Naive thymus-derived CD4-positive, alpha-beta T cell (primary cell): ENCODE measurements at regions not wholly inside any gene's neighbourhood (a gene's known extent, or its start where the extent isn't known, plus 50 kb on each side); places are given as distances from the start of the nearest gene placed in this dataset.
A peak's percentile ranks its signal among the peaks of the same experiment; 100 is the strongest.

Experiments
- ATAC-seq: fragments of 150-1000 bp; cut with Tn5 transposase; 2 replicates; pipeline ENCODE4 v1.10.0; 2021; ENCODE audit warnings: mild to moderate bottlenecking, moderate library complexity
- CTCF ChIA-PET: fragments of 350-600 bp; sonication (Branson Sonifier 250); formaldehyde crosslinking; loops from one replicate; lab custom pipeline; 2021; ENCODE audit warnings: antibody characterized with exemption; lab: Charles Lee
- POLR2A ChIA-PET: fragments of 350-600 bp; sonication (Branson Sonifier 250); formaldehyde crosslinking; loops from one replicate; lab custom pipeline; 2021; ENCODE audit warnings: antibody characterized with exemption, inconsistent platforms; lab: Charles Lee
- DNase-seq, 9 donors: peaks; one replicate each; pipeline versions ENCODE4 v3.0.0 to v3.0.0-alpha.2; 2020 to 2022; ENCODE audit warnings: mixed read lengths in 1 of 9
- H3K27ac ChIP-seq: one replicate; pipeline ENCODE4 v1.7.0; 2013; ENCODE audit warnings: mild to moderate bottlenecking, low read depth, low read length, moderate library complexity
- H3K27me3 ChIP-seq, 2 donors: one replicate each; pipeline ENCODE4 v1.7.0; 2013; ENCODE audit warnings: low read length in 2 of 2, mild to moderate bottlenecking in 2 of 2, moderate library complexity in 2 of 2; ENCODE audit not compliant: control insufficient read depth in 2 of 2, insufficient read depth in 2 of 2
- H3K36me3 ChIP-seq, 3 experiments: 1 replicate in 2 of 3; 2 replicates in 1 of 3; pipeline ENCODE4 v1.7.0; 2013; ENCODE audit warnings: low read length in 3 of 3, mild to moderate bottlenecking in 3 of 3, moderate library complexity in 1 of 3; ENCODE audit not compliant: insufficient read depth in 3 of 3, control insufficient read depth in 2 of 3
- H3K4me1 ChIP-seq, 2 donors: one replicate each; pipeline ENCODE4 v1.7.0; 2013; ENCODE audit warnings: low read length in 2 of 2, mild to moderate bottlenecking in 2 of 2, moderate library complexity in 1 of 2; ENCODE audit not compliant: control insufficient read depth in 2 of 2, insufficient read depth in 2 of 2
- H3K4me3 ChIP-seq: 2 replicates; pipeline ENCODE4 v1.7.0; 2013; ENCODE audit warnings: mild to moderate bottlenecking, low read length
- H3K9me3 ChIP-seq, 3 experiments: 1 replicate in 2 of 3; 2 replicates in 1 of 3; pipeline ENCODE4 v1.7.0; 2013; ENCODE audit warnings: low read length in 3 of 3; ENCODE audit not compliant: control insufficient read depth in 2 of 3
- H3K27ac Mint-ChIP-seq, 9 donors: one replicate each; pipeline ENCODE4 v1.8.0; 2020 to 2022; ENCODE audit warnings: mixed read lengths in 9 of 9, mild to moderate bottlenecking in 8 of 9, moderate library complexity in 5 of 9, inconsistent platforms in 2 of 9
- H3K27me3 Mint-ChIP-seq, 5 donors: one replicate each; pipeline ENCODE4 v1.8.0; 2021 to 2022; ENCODE audit warnings: mixed read lengths in 5 of 5, mild to moderate bottlenecking in 1 of 5
- H3K36me3 Mint-ChIP-seq, 5 donors: one replicate each; pipeline ENCODE4 v1.8.0; 2020 to 2022; ENCODE audit warnings: mixed read lengths in 5 of 5, mild to moderate bottlenecking in 3 of 5, inconsistent platforms in 1 of 5
- H3K4me1 Mint-ChIP-seq, 7 donors: one replicate each; pipeline ENCODE4 v1.8.0; 2020 to 2022; ENCODE audit warnings: mixed read lengths in 7 of 7, mild to moderate bottlenecking in 3 of 7, inconsistent platforms in 1 of 7
- H3K4me3 Mint-ChIP-seq, 10 donors: one replicate each; pipeline ENCODE4 v1.8.0; 2020 to 2022; ENCODE audit warnings: mild to moderate bottlenecking in 10 of 10, mixed read lengths in 10 of 10, moderate library complexity in 6 of 10, inconsistent platforms in 2 of 10
- H3K9me3 Mint-ChIP-seq, 11 donors: one replicate each; pipeline ENCODE4 v1.8.0; 2020 to 2022; ENCODE audit warnings: mixed read lengths in 11 of 11, mild to moderate bottlenecking in 4 of 11, inconsistent platforms in 1 of 11, moderate library complexity in 1 of 11
- intact Hi-C, 2 donors: fragments of 100-400 bp; cut with micrococcal nuclease; formaldehyde crosslinking; loops; one replicate each; pipeline ENCODE4 v1.15.1; 2023

GRCh38 chr1:70674941-70675685, 264.0 kb downstream of the CTH start:
- CTCF ChIA-PET = no interaction called here
- Mint-ChIP-seq H3K36me3 (no peaks in the 10 kb centered on the region), H3K4me3 (no peak overlapping the region), H3K9me3 (peaks cover 0 to 5% (median 0%) of the 10 kb centered on the region in 11 donors), H3K4me1 (peaks cover 0 to 4% (median 0%) of the 10 kb centered on the region in 7 donors), H3K27ac (no peak overlapping the region), H3K27me3 (peaks cover 0 to 14% (median 7%) of the 10 kb centered on the region in 5 donors)
- Histone ChIP-seq H3K27me3 (no peaks in the 10 kb centered on the region), H3K4me3 (no peak overlapping the region), H3K4me1 (no peaks in the 10 kb centered on the region), H3K36me3 (no peaks in the 10 kb centered on the region), H3K9me3 (no peaks in the 10 kb centered on the region), H3K27ac (no peak overlapping the region)
- intact Hi-C loops = no loop called here
- ATAC-seq (no peak), DNase-seq (no peak)
- POLR2A ChIA-PET = no interaction called here

- H3K4me1 Mint-ChIP-seq = peaks cover 0 to 4% (median 0%) of the 10 kb centered on the region in 7 donors
- DNase-seq (no peak), ATAC-seq (no peak)
Measured at GRCh38 chr1:70675737-70676156, 264.7 kb downstream of the CTH start.

GRCh38 chr1:70685300-70686286, 274.5 kb downstream of the CTH start:
- Mint-ChIP-seq H3K36me3 (no peaks in the 10 kb centered on the region), H3K27me3 (peaks cover 5 to 26% (median 10%) of the 10 kb centered on the region in 5 donors), H3K4me3 (no peak overlapping the region), H3K27ac (no peak overlapping the region), H3K4me1 (peaks cover 0 to 4% (median 0%) of the 10 kb centered on the region in 7 donors), H3K9me3 (peaks cover 0 to 2% (median 0%) of the 10 kb centered on the region in 11 donors)
- Histone ChIP-seq H3K27ac (no peak overlapping the region), H3K36me3 (no peaks in the 10 kb centered on the region), H3K4me3 (no peak overlapping the region), H3K9me3 (no peaks in the 10 kb centered on the region), H3K27me3 (no peaks in the 10 kb centered on the region), H3K4me1 (no peaks in the 10 kb centered on the region)
- DNase-seq = peak in 7 of 9 donors; percentile 8 to 38 (median 17)
- peak; percentile 86 for ATAC-seq
- ChIA-PET POLR2A (no interaction called here), CTCF (no interaction called here)
- intact Hi-C loops = loop anchor here in 1 of 2 donors (1.0 kb wide), 1 partner anchor 365 kb away; no protein-coding TSS in a partner anchor

More at GRCh38 chr1:70675737-70676156, 264.7 kb downstream of the CTH start:
- H3K36me3 ChIP-seq = no peaks in the 10 kb centered on the region
- no peaks in the 10 kb centered on the region for H3K27me3 ChIP-seq
- Mint-ChIP-seq H3K27ac (no peak overlapping the region), H3K9me3 (peaks cover 0 to 2% (median 0%) of the 10 kb centered on the region in 11 donors), H3K36me3 (no peaks in the 10 kb centered on the region), H3K27me3 (peaks cover 0 to 14% (median 7%) of the 10 kb centered on the region in 5 donors), H3K4me3 (no peak overlapping the region)
- H3K27ac ChIP-seq = no peak overlapping the region
- CTCF ChIA-PET = no interaction called here
- H3K9me3 ChIP-seq = no peaks in the 10 kb centered on the region
- intact Hi-C loops = no loop called here
- POLR2A ChIA-PET = no interaction called here
- no peak overlapping the region for H3K4me3 ChIP-seq
- no peaks in the 10 kb centered on the region for H3K4me1 ChIP-seq

GRCh38 chr1:70688580-70688979, 277.5 kb downstream of the CTH start:
- intact Hi-C loops = no loop called here
- H3K36me3 ChIP-seq = no peaks in the 10 kb centered on the region
- no peaks in the 10 kb centered on the region for H3K36me3 Mint-ChIP-seq
- ATAC-seq = no peak
- ChIA-PET POLR2A (no interaction called here), CTCF (no interaction called here)
- no peak overlapping the region for H3K27ac Mint-ChIP-seq
- peaks cover 0 to 2% (median 0%) of the 10 kb centered on the region in 11 donors for H3K9me3 Mint-ChIP-seq
- no peak overlapping the region for H3K4me3 Mint-ChIP-seq
- no peaks in the 10 kb centered on the region for H3K4me1 ChIP-seq
- peaks cover 9 to 22% (median 15%) of the 10 kb centered on the region in 5 donors for H3K27me3 Mint-ChIP-seq
- H3K9me3 ChIP-seq = no peaks in the 10 kb centered on the region
- H3K4me1 Mint-ChIP-seq = peaks cover 0 to 4% (median 0%) of the 10 kb centered on the region in 7 donors
- DNase-seq = no peak
- H3K27me3 ChIP-seq = no peaks in the 10 kb centered on the region
- no peak overlapping the region for H3K27ac ChIP-seq
- no peak overlapping the region for H3K4me3 ChIP-seq

- peaks cover 0 to 22% (median 5%) of the 10 kb centered on the region in 11 donors for H3K9me3 Mint-ChIP-seq
- H3K4me3 Mint-ChIP-seq = no peak overlapping the region
- ATAC-seq (no peak), DNase-seq (no peak)
- H3K9me3 ChIP-seq = peaks cover 0 to 9% (median 0%) of the 10 kb centered on the region in 3 experiments
- no peak overlapping the region for H3K4me3 ChIP-seq
- POLR2A ChIA-PET = no interaction called here
- H3K27me3 Mint-ChIP-seq = peaks cover 5 to 15% (median 12%) of the 10 kb centered on the region in 5 donors
- no peak overlapping the region for H3K27ac ChIP-seq
- no peaks in the 10 kb centered on the region for H3K4me1 Mint-ChIP-seq
- no peaks in the 10 kb centered on the region for H3K4me1 ChIP-seq
- CTCF ChIA-PET = no interaction called here
- no peaks in the 10 kb centered on the region for H3K27me3 ChIP-seq
- no peak overlapping the region for H3K27ac Mint-ChIP-seq
- no peaks in the 10 kb centered on the region for H3K36me3 ChIP-seq
- peaks cover 0 to 4% (median 0%) of the 10 kb centered on the region in 5 donors for H3K36me3 Mint-ChIP-seq
- intact Hi-C loops = no loop called here
Measured at GRCh38 chr1:70706381-70707037, 295.4 kb downstream of the CTH start.

- ATAC-seq = no peak
- peaks cover 5 to 15% (median 12%) of the 10 kb centered on the region in 5 donors for H3K27me3 Mint-ChIP-seq
- intact Hi-C loops = no loop called here
- no peaks in the 10 kb centered on the region for H3K36me3 ChIP-seq
- DNase-seq = no peak
- POLR2A ChIA-PET = no interaction called here
- H3K27ac Mint-ChIP-seq = no peak overlapping the region
- peaks cover 0 to 4% (median 0%) of the 10 kb centered on the region in 5 donors for H3K36me3 Mint-ChIP-seq
- H3K27ac ChIP-seq = no peak overlapping the region
- H3K9me3 Mint-ChIP-seq = peaks cover 0 to 25% (median 5%) of the 10 kb centered on the region in 11 donors
- CTCF ChIA-PET = no interaction called here
- no peaks in the 10 kb centered on the region for H3K4me1 Mint-ChIP-seq
- H3K4me3 ChIP-seq = no peak overlapping the region
- no peaks in the 10 kb centered on the region for H3K27me3 ChIP-seq
- H3K4me3 Mint-ChIP-seq = no peak overlapping the region
- no peaks in the 10 kb centered on the region for H3K4me1 ChIP-seq
- peaks cover 0 to 9% (median 0%) of the 10 kb centered on the region in 3 experiments for H3K9me3 ChIP-seq
Measured at GRCh38 chr1:70707214-70707613, 296.1 kb downstream of the CTH start.
